ENCODE measurements at regions not wholly inside any gene's neighbourhood (a gene's known extent, or its start where the extent isn't known, plus 50 kb on each side); places are given as distances from the start of the nearest gene placed in this dataset.

DNA sequence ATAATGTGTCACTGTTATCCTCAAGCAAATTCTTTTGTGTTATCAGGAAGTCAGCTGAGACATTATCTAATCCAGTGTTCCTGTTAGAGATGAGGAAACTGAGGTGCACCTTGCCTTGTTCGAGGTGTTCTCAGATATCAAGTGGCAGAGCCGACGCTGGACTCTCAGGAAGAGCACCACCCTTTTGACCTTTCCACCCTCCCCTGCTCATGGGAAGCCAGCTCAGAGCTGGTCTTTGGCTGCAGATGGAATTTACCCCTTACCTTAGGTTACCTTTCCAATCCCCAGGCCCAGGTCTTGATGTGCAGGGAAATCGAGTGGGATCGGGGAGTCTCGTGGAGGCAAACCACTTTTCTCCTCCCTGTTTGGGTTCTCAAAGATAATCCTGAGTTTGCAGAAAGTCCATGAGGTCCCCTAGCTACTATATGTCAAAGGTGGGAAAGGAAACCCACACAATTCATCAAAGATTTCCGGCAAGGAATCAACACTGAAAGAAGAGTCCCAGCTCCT, 62.9 kb upstream of the PIM1 start:
- peaks cover 19% of the 10 kb centered on the region for H3K4me1 ChIP-seq (ENCODE audit: control insufficient read depth, insufficient read depth, low read length)
- DNase-seq (no peak), ATAC-seq (no peak)
- intact Hi-C loops (cut with micrococcal nuclease) = no loop called here
- peaks cover 20 to 22% of the 10 kb centered on the region in 2 donors for H3K4me1 Mint-ChIP-seq
- no peak overlapping the region for H3K27ac ChIP-seq (ENCODE audit: low read length)
- H3K4me3 ChIP-seq (ENCODE audit: low read length) = no peak overlapping the region
- WGBS (ENCODE audit: insufficient coverage) = 86% methylated on average over 6 of the region's 7 CpGs
- no peaks in the 10 kb centered on the region for H3K9me3 Mint-ChIP-seq
- no peaks in the 10 kb centered on the region for H3K27me3 Mint-ChIP-seq (ENCODE audit: low read depth in 2 of 2)
- no peaks in the 10 kb centered on the region for H3K36me3 ChIP-seq (ENCODE audit: control insufficient read depth, insufficient read depth, low read length)
- no peak overlapping the region for H3K27ac Mint-ChIP-seq
- H3K4me3 Mint-ChIP-seq = no peak overlapping the region
- TF ChIP-seq, protein P1, sequence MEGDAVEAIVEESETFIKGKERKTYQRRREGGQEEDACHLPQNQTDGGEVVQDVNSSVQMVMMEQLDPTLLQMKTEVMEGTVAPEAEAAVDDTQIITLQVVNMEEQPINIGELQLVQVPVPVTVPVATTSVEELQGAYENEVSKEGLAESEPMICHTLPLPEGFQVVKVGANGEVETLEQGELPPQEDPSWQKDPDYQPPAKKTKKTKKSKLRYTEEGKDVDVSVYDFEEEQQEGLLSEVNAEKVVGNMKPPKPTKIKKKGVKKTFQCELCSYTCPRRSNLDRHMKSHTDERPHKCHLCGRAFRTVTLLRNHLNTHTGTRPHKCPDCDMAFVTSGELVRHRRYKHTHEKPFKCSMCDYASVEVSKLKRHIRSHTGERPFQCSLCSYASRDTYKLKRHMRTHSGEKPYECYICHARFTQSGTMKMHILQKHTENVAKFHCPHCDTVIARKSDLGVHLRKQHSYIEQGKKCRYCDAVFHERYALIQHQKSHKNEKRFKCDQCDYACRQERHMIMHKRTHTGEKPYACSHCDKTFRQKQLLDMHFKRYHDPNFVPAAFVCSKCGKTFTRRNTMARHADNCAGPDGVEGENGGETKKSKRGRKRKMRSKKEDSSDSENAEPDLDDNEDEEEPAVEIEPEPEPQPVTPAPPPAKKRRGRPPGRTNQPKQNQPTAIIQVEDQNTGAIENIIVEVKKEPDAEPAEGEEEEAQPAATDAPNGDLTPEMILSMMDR (IDR thresholded peaks at IDR 0.05) = no peak
- H3K36me3 Mint-ChIP-seq = no peaks in the 10 kb centered on the region
- H3K9me3 ChIP-seq (ENCODE audit: control insufficient read depth, insufficient read depth, low read length) = no peaks in the 10 kb centered on the region
- no peaks in the 10 kb centered on the region for H3K27me3 ChIP-seq (ENCODE audit: control insufficient read depth, insufficient read depth, low read length)

DNA sequence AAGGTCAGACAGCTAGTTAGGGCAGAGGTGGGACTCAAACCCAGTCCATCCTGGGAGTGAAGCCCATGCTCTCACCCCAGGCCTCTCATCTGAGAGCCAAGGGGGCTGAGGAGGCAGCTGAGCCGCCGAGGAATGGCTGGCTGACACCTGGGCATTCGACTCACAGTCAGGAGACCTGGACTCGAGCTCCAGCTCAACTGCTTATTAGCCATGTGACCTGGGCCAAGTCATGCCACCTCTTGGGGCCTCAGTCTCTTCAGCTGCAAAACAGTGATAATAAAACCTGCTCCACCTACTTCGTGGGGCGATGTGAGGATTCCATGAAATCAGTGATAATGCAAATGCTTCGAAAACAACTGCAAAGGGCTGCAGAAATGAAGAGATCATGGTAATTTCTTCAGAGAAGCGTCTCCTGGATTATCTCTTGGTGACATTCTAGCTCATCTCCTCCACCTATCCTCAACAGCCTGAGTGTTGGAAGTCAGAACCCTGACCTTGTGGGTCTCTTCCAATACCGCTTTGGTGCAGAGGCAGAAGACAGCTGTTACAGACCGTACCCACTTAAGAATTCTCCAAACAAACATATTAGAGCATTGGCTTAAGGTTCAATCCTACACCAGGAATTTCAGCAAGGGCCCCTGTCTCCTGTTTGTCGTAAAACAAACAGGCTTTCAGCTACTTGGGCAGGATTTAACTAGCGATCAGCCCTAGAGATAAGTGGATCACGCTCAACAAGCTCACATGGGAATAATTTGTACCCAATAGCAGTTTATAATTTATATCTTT, 60.0 kb upstream of the PIM1 start:
- intact Hi-C loops (cut with micrococcal nuclease) = no loop called here
- no peak overlapping the region for H3K27ac Mint-ChIP-seq
- TF ChIP-seq, protein P1 (IDR thresholded peaks at IDR 0.05) = no peak
- H3K4me3 Mint-ChIP-seq = no peak overlapping the region
- 91% methylated on average over 13 of the region's 13 CpGs for WGBS (ENCODE audit: insufficient coverage)
- ATAC-seq = no peak
- no peaks in the 10 kb centered on the region for H3K27me3 ChIP-seq (ENCODE audit: control insufficient read depth, insufficient read depth, low read length)
- peaks cover 0 to 1% of the 10 kb centered on the region in 2 donors for H3K27me3 Mint-ChIP-seq (ENCODE audit: low read depth in 2 of 2)
- H3K9me3 ChIP-seq (ENCODE audit: control insufficient read depth, insufficient read depth, low read length) = no peaks in the 10 kb centered on the region
- H3K9me3 Mint-ChIP-seq = no peaks in the 10 kb centered on the region
- no peaks in the 10 kb centered on the region for H3K36me3 Mint-ChIP-seq
- H3K4me3 ChIP-seq (ENCODE audit: low read length) = no peak overlapping the region
- H3K27ac ChIP-seq (ENCODE audit: low read length) = no peak overlapping the region
- H3K4me1 ChIP-seq (ENCODE audit: control insufficient read depth, insufficient read depth, low read length) = no peaks in the 10 kb centered on the region
- no peaks in the 10 kb centered on the region for H3K36me3 ChIP-seq (ENCODE audit: control insufficient read depth, insufficient read depth, low read length)
- no peak for DNase-seq
- H3K4me1 Mint-ChIP-seq = peaks cover 4 to 10% of the 10 kb centered on the region in 2 donors

DNA sequence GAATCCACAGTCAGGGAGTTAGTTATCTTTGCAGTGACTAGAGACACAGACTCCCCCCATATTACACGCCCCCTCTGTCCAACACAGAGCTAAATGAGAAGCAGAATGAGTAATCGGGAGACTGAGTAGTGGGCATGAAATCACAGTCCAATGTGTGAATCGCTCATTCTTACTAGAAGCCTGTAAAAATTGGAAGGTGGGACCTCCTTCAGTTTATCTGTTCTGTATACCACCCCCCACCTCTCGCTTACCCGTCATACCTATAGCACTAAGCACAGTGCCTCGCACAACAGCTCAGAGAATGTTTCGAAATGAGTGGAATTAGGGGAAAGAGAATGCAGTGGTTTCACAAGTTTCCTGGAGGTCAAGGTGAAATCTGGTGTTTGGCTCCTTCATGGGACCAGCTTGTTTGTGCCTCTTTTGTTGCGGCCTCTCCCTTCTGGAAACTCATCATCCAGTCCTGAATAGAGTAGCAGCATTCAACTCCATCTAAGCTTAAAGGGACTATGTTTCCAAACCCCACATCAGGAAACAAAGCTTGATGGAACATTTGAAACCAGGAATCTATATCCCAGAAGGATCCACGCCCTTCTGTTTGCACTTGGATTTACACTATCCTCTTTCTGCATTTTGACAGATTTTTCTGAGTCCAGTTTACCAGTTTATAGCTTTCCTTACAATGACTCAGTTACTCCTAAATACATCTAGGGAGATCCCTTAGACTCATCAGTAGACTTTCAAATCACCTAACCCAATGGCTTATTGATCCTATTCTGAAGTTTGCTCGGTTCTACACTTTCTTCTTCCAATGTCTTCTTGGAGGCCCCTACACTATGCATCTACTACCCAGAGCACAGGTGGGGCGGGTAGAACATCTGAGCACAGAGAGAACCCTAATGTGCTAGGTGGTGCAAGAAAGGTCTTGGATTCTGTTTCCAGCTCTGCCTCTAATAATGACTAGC, 59.2 kb upstream of the PIM1 start:
- Histone ChIP-seq H3K4me3 (ENCODE audit: low read length) (no peak overlapping the region), H3K9me3 (ENCODE audit: control insufficient read depth, insufficient read depth, low read length) (no peaks in the 10 kb centered on the region), H3K4me1 (ENCODE audit: control insufficient read depth, insufficient read depth, low read length) (no peaks in the 10 kb centered on the region), H3K27ac (ENCODE audit: low read length) (no peak overlapping the region), H3K36me3 (ENCODE audit: control insufficient read depth, insufficient read depth, low read length) (no peaks in the 10 kb centered on the region), H3K27me3 (ENCODE audit: control insufficient read depth, insufficient read depth, low read length) (no peaks in the 10 kb centered on the region)
- peaks cover 0 to 8% of the 10 kb centered on the region in 2 donors for H3K27me3 Mint-ChIP-seq (ENCODE audit: low read depth in 2 of 2)
- H3K27ac Mint-ChIP-seq = no peak overlapping the region
- no peaks in the 10 kb centered on the region for H3K36me3 Mint-ChIP-seq
- TF ChIP-seq, protein P1 (IDR thresholded peaks at IDR 0.05) = no peak
- intact Hi-C loops (cut with micrococcal nuclease) = no loop called here
- H3K4me1 Mint-ChIP-seq = peaks cover 0 to 1% of the 10 kb centered on the region in 2 donors
- no peak for ATAC-seq
- H3K4me3 Mint-ChIP-seq = no peak overlapping the region
- no peak for DNase-seq
- H3K9me3 Mint-ChIP-seq = no peaks in the 10 kb centered on the region
- WGBS (ENCODE audit: insufficient coverage) = 64% methylated on average over 6 of the region's 11 CpGs
